Activated T-helper 17 cell treated with anti-CD3 and anti-CD28 coated beads, Interleukin-2, amount 50 U/mL, for 72 hours (primary cell): ENCODE measurements at regions not wholly inside any gene's neighbourhood (a gene's known extent, or its start where the extent isn't known, plus 50 kb on each side); places are given as distances from the start of the nearest gene placed in this dataset.

Source experiments
- ATAC-seq: fragments of 150-1000 bp; cut with Tn5 transposase; replicated peaks from 2 replicates; pipeline ENCODE4 v1.10.0; 2021; ENCODE audit warnings: mild to moderate bottlenecking, moderate library complexity
- H3K27ac Mint-ChIP-seq: one replicate; pipeline ENCODE4 v1.8.0; 2022; ENCODE audit warnings: mixed read lengths
- H3K27me3 Mint-ChIP-seq: one replicate; pipeline ENCODE4 v1.8.0; 2022; ENCODE audit warnings: mixed read lengths
- H3K36me3 Mint-ChIP-seq: one replicate; pipeline ENCODE4 v1.8.0; 2022; ENCODE audit warnings: low read depth, mild to moderate bottlenecking, mixed read lengths
- H3K4me1 Mint-ChIP-seq: one replicate; pipeline ENCODE4 v1.8.0; 2022; ENCODE audit warnings: mixed read lengths
- H3K4me3 Mint-ChIP-seq: one replicate; pipeline ENCODE4 v1.8.0; 2022; ENCODE audit warnings: mild to moderate bottlenecking, mixed read lengths
- H3K9me3 Mint-ChIP-seq: one replicate; pipeline ENCODE4 v1.8.0; 2022; ENCODE audit warnings: mixed read lengths

- H3K4me3 Mint-ChIP-seq = no peak overlapping the region
- H3K27me3 Mint-ChIP-seq = peaks cover 6% of the 10 kb centered on the region
- no peak for ATAC-seq
- no peaks in the 10 kb centered on the region for H3K36me3 Mint-ChIP-seq
- no peaks in the 10 kb centered on the region for H3K4me1 Mint-ChIP-seq
- H3K27ac Mint-ChIP-seq = no peak overlapping the region
- H3K9me3 Mint-ChIP-seq = no peaks in the 10 kb centered on the region
Measured at GRCh38 chr10:62453274-62453673, 79.1 kb downstream of the ZNF365 start.

- Mint-ChIP-seq H3K4me1 (no peaks in the 10 kb centered on the region), H3K27ac (no peak overlapping the region), H3K36me3 (no peaks in the 10 kb centered on the region), H3K27me3 (peaks cover 3% of the 10 kb centered on the region), H3K9me3 (no peaks in the 10 kb centered on the region), H3K4me3 (no peak overlapping the region)
- ATAC-seq = no peak
Measured at GRCh38 chr10:62454687-62455397, 80.7 kb downstream of the ZNF365 start.

GRCh38 chr10:62456611-62457101 lies 82.5 kb downstream of the ZNF365 start:
- Mint-ChIP-seq H3K36me3 (no peaks in the 10 kb centered on the region), H3K4me1 (no peaks in the 10 kb centered on the region), H3K9me3 (no peaks in the 10 kb centered on the region), H3K27me3 (peaks cover 3% of the 10 kb centered on the region), H3K27ac (no peak overlapping the region), H3K4me3 (no peak overlapping the region)
- no peak for ATAC-seq

- Mint-ChIP-seq H3K27me3 (peaks cover 3% of the 10 kb centered on the region), H3K27ac (no peak overlapping the region), H3K4me3 (no peak overlapping the region), H3K9me3 (no peaks in the 10 kb centered on the region), H3K4me1 (no peaks in the 10 kb centered on the region), H3K36me3 (no peaks in the 10 kb centered on the region)
- ATAC-seq = no peak
Measured at GRCh38 chr10:62457196-62457595, 83.0 kb downstream of the ZNF365 start.

- no peak overlapping the region for H3K4me3 Mint-ChIP-seq
- H3K27ac Mint-ChIP-seq = no peak overlapping the region
- ATAC-seq = no peak
- no peaks in the 10 kb centered on the region for H3K9me3 Mint-ChIP-seq
- no peaks in the 10 kb centered on the region for H3K4me1 Mint-ChIP-seq
- H3K36me3 Mint-ChIP-seq = no peaks in the 10 kb centered on the region
- peaks cover 3% of the 10 kb centered on the region for H3K27me3 Mint-ChIP-seq
Measured at GRCh38 chr10:62457598-62457997, 83.4 kb downstream of the ZNF365 start.

- Mint-ChIP-seq H3K4me1 (no peaks in the 10 kb centered on the region), H3K27ac (no peak overlapping the region), H3K9me3 (no peaks in the 10 kb centered on the region), H3K36me3 (no peaks in the 10 kb centered on the region), H3K27me3 (no peaks in the 10 kb centered on the region), H3K4me3 (no peak overlapping the region)
- ATAC-seq = no peak
Measured at GRCh38 chr10:62459072-62459471, 84.9 kb downstream of the ZNF365 start.

GRCh38 chr10:62459500-62459899 lies 85.3 kb downstream of the ZNF365 start:
- H3K9me3 Mint-ChIP-seq = no peaks in the 10 kb centered on the region
- no peaks in the 10 kb centered on the region for H3K4me1 Mint-ChIP-seq
- H3K4me3 Mint-ChIP-seq = no peak overlapping the region
- no peak overlapping the region for H3K27ac Mint-ChIP-seq
- ATAC-seq = no peak
- H3K27me3 Mint-ChIP-seq = no peaks in the 10 kb centered on the region
- no peaks in the 10 kb centered on the region for H3K36me3 Mint-ChIP-seq

GRCh38 chr10:62460393-62460792 lies 86.2 kb downstream of the ZNF365 start:
- H3K9me3 Mint-ChIP-seq = no peaks in the 10 kb centered on the region
- H3K4me1 Mint-ChIP-seq = no peaks in the 10 kb centered on the region
- H3K36me3 Mint-ChIP-seq = no peaks in the 10 kb centered on the region
- no peaks in the 10 kb centered on the region for H3K27me3 Mint-ChIP-seq
- no peak for ATAC-seq
- H3K4me3 Mint-ChIP-seq = no peak overlapping the region
- no peak overlapping the region for H3K27ac Mint-ChIP-seq

GRCh38 chr10:62461120-62461519 lies 87.0 kb downstream of the ZNF365 start:
- H3K9me3 Mint-ChIP-seq = no peaks in the 10 kb centered on the region
- no peak for ATAC-seq
- H3K4me3 Mint-ChIP-seq = no peak overlapping the region
- no peaks in the 10 kb centered on the region for H3K27me3 Mint-ChIP-seq
- H3K36me3 Mint-ChIP-seq = no peaks in the 10 kb centered on the region
- H3K27ac Mint-ChIP-seq = no peak overlapping the region
- no peaks in the 10 kb centered on the region for H3K4me1 Mint-ChIP-seq

GRCh38 chr10:62462461-62462860 lies 88.3 kb downstream of the ZNF365 start:
- H3K36me3 Mint-ChIP-seq = no peaks in the 10 kb centered on the region
- H3K27me3 Mint-ChIP-seq = no peaks in the 10 kb centered on the region
- H3K9me3 Mint-ChIP-seq = no peaks in the 10 kb centered on the region
- H3K27ac Mint-ChIP-seq = no peak overlapping the region
- H3K4me1 Mint-ChIP-seq = no peaks in the 10 kb centered on the region
- no peak overlapping the region for H3K4me3 Mint-ChIP-seq
- ATAC-seq = no peak

- no peak overlapping the region for H3K27ac Mint-ChIP-seq
- H3K9me3 Mint-ChIP-seq = no peaks in the 10 kb centered on the region
- H3K4me3 Mint-ChIP-seq = no peak overlapping the region
- ATAC-seq = peak; percentile 50
- no peaks in the 10 kb centered on the region for H3K4me1 Mint-ChIP-seq
- H3K27me3 Mint-ChIP-seq = no peaks in the 10 kb centered on the region
- H3K36me3 Mint-ChIP-seq = no peaks in the 10 kb centered on the region
Measured at GRCh38 chr10:62463364-62463763, 89.2 kb downstream of the ZNF365 start.

- no peaks in the 10 kb centered on the region for H3K9me3 Mint-ChIP-seq
- no peak overlapping the region for H3K4me3 Mint-ChIP-seq
- no peak for ATAC-seq
- no peaks in the 10 kb centered on the region for H3K36me3 Mint-ChIP-seq
- no peak overlapping the region for H3K27ac Mint-ChIP-seq
- no peaks in the 10 kb centered on the region for H3K27me3 Mint-ChIP-seq
- H3K4me1 Mint-ChIP-seq = no peaks in the 10 kb centered on the region
Measured at GRCh38 chr10:62464308-62464707, 90.1 kb downstream of the ZNF365 start.

- Mint-ChIP-seq H3K4me3 (no peak overlapping the region), H3K27me3 (no peaks in the 10 kb centered on the region), H3K27ac (no peak overlapping the region), H3K4me1 (no peaks in the 10 kb centered on the region), H3K9me3 (no peaks in the 10 kb centered on the region), H3K36me3 (no peaks in the 10 kb centered on the region)
- ATAC-seq = no peak
Measured at GRCh38 chr10:62466590-62466989, 92.4 kb downstream of the ZNF365 start.

GRCh38 chr10:62467527-62467926 lies 93.4 kb downstream of the ZNF365 start:
- no peak overlapping the region for H3K4me3 Mint-ChIP-seq
- no peaks in the 10 kb centered on the region for H3K36me3 Mint-ChIP-seq
- no peaks in the 10 kb centered on the region for H3K4me1 Mint-ChIP-seq
- no peaks in the 10 kb centered on the region for H3K9me3 Mint-ChIP-seq
- H3K27ac Mint-ChIP-seq = no peak overlapping the region
- peaks cover 3% of the 10 kb centered on the region for H3K27me3 Mint-ChIP-seq
- ATAC-seq = peak; percentile 38

GRCh38 chr10:62471711-62472110 lies 97.5 kb downstream of the ZNF365 start:
- H3K9me3 Mint-ChIP-seq = no peaks in the 10 kb centered on the region
- H3K27ac Mint-ChIP-seq = no peak overlapping the region
- no peak for ATAC-seq
- H3K27me3 Mint-ChIP-seq = peaks cover 21% of the 10 kb centered on the region
- no peaks in the 10 kb centered on the region for H3K36me3 Mint-ChIP-seq
- no peak overlapping the region for H3K4me3 Mint-ChIP-seq
- H3K4me1 Mint-ChIP-seq = no peaks in the 10 kb centered on the region

GRCh38 chr10:62473241-62473640 lies 99.1 kb downstream of the ZNF365 start:
- Mint-ChIP-seq H3K27ac (no peak overlapping the region), H3K4me3 (no peak overlapping the region), H3K9me3 (no peaks in the 10 kb centered on the region), H3K27me3 (peaks cover 21% of the 10 kb centered on the region), H3K4me1 (no peaks in the 10 kb centered on the region), H3K36me3 (no peaks in the 10 kb centered on the region)
- no peak for ATAC-seq
